PFSK-1 (cell line): ENCODE measurements at regions not wholly inside any gene's neighbourhood (a gene's known extent, or its start where the extent isn't known, plus 50 kb on each side); places are given as distances from the start of the nearest gene placed in this dataset.

Experiments
- FOXP2 ChIP-seq: optimal IDR thresholded peaks from 2 replicates; pipeline ENCODE3; 2011; ENCODE audit warnings: borderline replicate concordance, control low read depth, inconsistent platforms; ENCODE audit not compliant: insufficient read depth; ENCODE audit errors: extremely low read length, extremely low read depth
- POLR2AphosphoS5 ChIP-seq: IDR thresholded peaks from 2 replicates; pipeline ENCODE4 v1.6.1; 2012; ENCODE audit warnings: low read depth, mild to moderate bottlenecking, control low read depth, low read length, moderate library complexity
- SIN3A ChIP-seq: IDR thresholded peaks from 2 replicates; pipeline ENCODE4 v1.6.1; 2012; ENCODE audit warnings: mild to moderate bottlenecking, low read length, moderate library complexity, borderline replicate concordance; ENCODE audit not compliant: insufficient read depth
- TAF1 ChIP-seq: IDR thresholded peaks from 2 replicates; pipeline ENCODE4 v1.6.1; 2012; ENCODE audit warnings: low read length, control low read depth, borderline replicate concordance; ENCODE audit not compliant: insufficient read depth
- TF ChIP-seq, protein P1 (sequence below), 2 experiments: IDR thresholded peaks; 2 replicates each; pipeline versions ENCODE4 v1.6.1 to v1.8.0; 2011 to 2012; ENCODE audit warnings: low read depth in 2 of 2, low read length in 2 of 2, control low read depth in 1 of 2, inconsistent platforms in 1 of 2, mild to moderate bottlenecking in 1 of 2, moderate library complexity in 1 of 2; ENCODE audit not compliant: insufficient read depth in 1 of 2

DNA sequence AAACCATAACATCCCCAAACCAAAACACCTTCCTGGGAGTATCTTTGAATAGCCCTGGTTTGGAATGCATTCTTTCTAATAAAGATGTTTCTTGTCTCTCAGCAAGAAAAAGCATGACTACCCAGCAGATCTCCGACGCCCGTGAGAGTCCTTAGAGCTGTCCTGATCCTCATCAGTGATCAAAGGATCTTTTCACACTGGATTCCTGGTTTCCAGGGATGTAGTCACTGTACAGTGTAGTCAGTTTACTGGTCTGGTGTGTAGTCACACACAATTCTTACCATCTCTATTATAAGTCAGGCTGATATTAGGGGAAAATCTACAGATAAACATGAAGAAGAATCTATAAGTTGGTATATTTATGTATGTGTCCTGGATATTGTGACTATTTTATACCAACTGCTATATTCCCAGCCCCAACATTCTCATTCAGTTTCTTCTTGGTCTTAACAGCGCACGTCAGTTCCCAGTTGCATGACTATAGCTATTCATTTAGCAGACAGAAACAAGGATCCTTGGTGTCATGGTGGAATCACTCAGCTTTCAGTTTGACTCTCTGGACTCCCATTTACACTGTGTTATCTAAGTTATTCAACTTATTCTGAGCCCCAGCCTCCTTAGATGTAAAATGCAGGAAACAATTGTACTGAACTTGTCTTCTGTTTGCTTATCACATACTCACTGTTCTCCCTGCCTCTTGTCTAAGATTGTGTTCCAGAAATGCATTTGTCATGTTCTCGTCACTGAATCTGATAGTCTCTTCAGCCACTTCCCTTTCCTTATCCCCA is 68.3 kb downstream of the SLIT2 start:
- TF ChIP-seq POLR2AphosphoS5 (no peak), SIN3A (no peak), TAF1 (no peak), FOXP2 (no peak)
- TF ChIP-seq, protein P1, sequence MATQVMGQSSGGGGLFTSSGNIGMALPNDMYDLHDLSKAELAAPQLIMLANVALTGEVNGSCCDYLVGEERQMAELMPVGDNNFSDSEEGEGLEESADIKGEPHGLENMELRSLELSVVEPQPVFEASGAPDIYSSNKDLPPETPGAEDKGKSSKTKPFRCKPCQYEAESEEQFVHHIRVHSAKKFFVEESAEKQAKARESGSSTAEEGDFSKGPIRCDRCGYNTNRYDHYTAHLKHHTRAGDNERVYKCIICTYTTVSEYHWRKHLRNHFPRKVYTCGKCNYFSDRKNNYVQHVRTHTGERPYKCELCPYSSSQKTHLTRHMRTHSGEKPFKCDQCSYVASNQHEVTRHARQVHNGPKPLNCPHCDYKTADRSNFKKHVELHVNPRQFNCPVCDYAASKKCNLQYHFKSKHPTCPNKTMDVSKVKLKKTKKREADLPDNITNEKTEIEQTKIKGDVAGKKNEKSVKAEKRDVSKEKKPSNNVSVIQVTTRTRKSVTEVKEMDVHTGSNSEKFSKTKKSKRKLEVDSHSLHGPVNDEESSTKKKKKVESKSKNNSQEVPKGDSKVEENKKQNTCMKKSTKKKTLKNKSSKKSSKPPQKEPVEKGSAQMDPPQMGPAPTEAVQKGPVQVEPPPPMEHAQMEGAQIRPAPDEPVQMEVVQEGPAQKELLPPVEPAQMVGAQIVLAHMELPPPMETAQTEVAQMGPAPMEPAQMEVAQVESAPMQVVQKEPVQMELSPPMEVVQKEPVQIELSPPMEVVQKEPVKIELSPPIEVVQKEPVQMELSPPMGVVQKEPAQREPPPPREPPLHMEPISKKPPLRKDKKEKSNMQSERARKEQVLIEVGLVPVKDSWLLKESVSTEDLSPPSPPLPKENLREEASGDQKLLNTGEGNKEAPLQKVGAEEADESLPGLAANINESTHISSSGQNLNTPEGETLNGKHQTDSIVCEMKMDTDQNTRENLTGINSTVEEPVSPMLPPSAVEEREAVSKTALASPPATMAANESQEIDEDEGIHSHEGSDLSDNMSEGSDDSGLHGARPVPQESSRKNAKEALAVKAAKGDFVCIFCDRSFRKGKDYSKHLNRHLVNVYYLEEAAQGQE (IDR thresholded peaks at IDR 0.05; ENCODE audit: insufficient read depth in 1 of 2, low read depth in 2 of 2, low read length in 2 of 2) = no peak
